Type B pancreatic cell (in vitro differentiated cells): ENCODE measurements at regions not wholly inside any gene's neighbourhood (a gene's known extent, or its start where the extent isn't known, plus 50 kb on each side); places are given as distances from the start of the nearest gene placed in this dataset.

Experiments
- DNase-seq: peaks from one replicate; pipeline ENCODE4 v3.0.0; 2021; ENCODE audit warnings: mixed read lengths; ENCODE audit not compliant: unreplicated experiment; ENCODE audit errors: extremely low spot score
- H3K27ac Mint-ChIP-seq: 2 replicates; pipeline ENCODE4 v1.8.0; 2021; ENCODE audit warnings: mild to moderate bottlenecking, mixed read lengths
- H3K27me3 Mint-ChIP-seq: 2 replicates; pipeline ENCODE4 v1.8.0; 2021; ENCODE audit warnings: mixed read lengths
- H3K36me3 Mint-ChIP-seq: 2 replicates; pipeline ENCODE4 v1.8.0; 2021; ENCODE audit warnings: mixed read lengths
- H3K4me1 Mint-ChIP-seq: one replicate; pipeline ENCODE4 v1.8.0; 2021; ENCODE audit warnings: mixed read lengths; ENCODE audit not compliant: unreplicated experiment
- H3K4me3 Mint-ChIP-seq: 2 replicates; pipeline ENCODE4 v1.8.0; 2021; ENCODE audit warnings: mild to moderate bottlenecking, mixed read lengths
- H3K9me3 Mint-ChIP-seq: 2 replicates; pipeline ENCODE4 v1.8.0; 2021; ENCODE audit warnings: mixed read lengths
- TF ChIP-seq, protein P1 (sequence below): fragments of 200-600 bp; sonication (generic); conservative IDR thresholded peaks from 2 replicates; pipeline ENCODE4 v1.5.0; 2021; ENCODE audit warnings: antibody characterized with exemption, mild to moderate bottlenecking

DNA sequence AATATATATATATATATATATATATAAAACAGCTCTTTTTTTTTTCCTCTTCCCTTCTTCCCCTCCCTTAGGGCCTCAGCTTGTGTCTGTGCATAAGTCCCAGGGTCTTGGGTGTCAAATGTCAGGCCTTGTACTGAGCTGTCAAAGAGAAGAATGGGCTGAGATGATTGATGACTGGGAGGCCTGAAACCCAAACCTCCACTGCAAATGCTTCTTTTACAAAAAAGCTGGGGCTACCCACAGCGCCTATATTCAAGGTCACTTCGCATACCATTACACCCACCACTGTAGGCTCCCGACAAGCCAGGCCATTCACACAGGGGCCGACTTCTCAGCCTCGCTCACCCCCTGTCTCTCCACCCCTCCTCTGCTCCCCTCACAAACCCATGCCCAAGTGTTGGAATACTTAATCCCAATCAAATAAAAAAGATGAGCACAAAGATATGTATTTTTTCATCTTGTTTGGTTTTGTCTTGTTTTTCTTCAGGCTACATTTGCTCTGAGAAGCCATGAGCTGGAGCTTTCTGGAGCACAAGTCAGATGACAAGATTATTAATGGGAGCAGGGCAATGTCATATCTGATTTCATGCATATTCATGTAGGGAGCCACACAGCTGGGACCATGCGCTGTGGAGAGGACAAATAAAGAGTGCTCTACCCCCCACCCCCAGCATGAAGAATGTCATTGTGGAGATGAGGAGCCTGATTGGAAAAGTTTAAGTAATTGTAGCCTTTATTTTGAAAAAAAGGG lies 614.4 kb upstream of the NR2F2 start:
- H3K4me3 Mint-ChIP-seq, result peak overlapping the region; percentile 48
- no peaks in the 10 kb centered on the region for H3K36me3 Mint-ChIP-seq
- H3K27me3 Mint-ChIP-seq, result no peaks in the 10 kb centered on the region
- no peak overlapping the region for H3K27ac Mint-ChIP-seq
- TF ChIP-seq, protein P1, sequence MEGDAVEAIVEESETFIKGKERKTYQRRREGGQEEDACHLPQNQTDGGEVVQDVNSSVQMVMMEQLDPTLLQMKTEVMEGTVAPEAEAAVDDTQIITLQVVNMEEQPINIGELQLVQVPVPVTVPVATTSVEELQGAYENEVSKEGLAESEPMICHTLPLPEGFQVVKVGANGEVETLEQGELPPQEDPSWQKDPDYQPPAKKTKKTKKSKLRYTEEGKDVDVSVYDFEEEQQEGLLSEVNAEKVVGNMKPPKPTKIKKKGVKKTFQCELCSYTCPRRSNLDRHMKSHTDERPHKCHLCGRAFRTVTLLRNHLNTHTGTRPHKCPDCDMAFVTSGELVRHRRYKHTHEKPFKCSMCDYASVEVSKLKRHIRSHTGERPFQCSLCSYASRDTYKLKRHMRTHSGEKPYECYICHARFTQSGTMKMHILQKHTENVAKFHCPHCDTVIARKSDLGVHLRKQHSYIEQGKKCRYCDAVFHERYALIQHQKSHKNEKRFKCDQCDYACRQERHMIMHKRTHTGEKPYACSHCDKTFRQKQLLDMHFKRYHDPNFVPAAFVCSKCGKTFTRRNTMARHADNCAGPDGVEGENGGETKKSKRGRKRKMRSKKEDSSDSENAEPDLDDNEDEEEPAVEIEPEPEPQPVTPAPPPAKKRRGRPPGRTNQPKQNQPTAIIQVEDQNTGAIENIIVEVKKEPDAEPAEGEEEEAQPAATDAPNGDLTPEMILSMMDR, result no peak
- DNase-seq, result no peak
- peaks cover 4% of the 10 kb centered on the region for H3K9me3 Mint-ChIP-seq
- peaks cover 32% of the 10 kb centered on the region for H3K4me1 Mint-ChIP-seq

DNA sequence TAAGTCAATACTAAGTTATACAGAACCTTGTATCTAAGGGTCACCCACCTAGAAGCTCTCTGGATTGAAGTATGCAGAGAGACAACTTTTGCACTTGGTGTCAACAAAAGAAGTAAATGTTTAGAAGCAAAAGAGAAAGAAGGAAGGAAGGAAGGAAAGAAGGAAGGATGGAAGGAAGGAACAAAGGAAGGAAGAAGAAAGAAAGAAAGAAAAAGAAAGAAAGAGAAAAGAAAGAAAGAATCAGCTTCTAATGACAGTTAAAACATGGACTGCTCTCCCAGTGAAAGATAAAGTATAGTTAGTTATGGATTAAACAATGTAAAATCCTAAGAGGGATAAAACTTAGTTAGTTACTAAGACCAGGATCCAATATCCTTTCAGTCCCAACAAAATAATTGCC lies 613.8 kb upstream of the NR2F2 start:
- H3K4me1 Mint-ChIP-seq, result peaks cover 32% of the 10 kb centered on the region
- H3K27ac Mint-ChIP-seq, result no peak overlapping the region
- no peaks in the 10 kb centered on the region for H3K36me3 Mint-ChIP-seq
- DNase-seq, result no peak
- H3K27me3 Mint-ChIP-seq, result no peaks in the 10 kb centered on the region
- TF ChIP-seq, protein P1, result no peak
- H3K4me3 Mint-ChIP-seq, result no peak overlapping the region
- H3K9me3 Mint-ChIP-seq, result peaks cover 4% of the 10 kb centered on the region

DNA sequence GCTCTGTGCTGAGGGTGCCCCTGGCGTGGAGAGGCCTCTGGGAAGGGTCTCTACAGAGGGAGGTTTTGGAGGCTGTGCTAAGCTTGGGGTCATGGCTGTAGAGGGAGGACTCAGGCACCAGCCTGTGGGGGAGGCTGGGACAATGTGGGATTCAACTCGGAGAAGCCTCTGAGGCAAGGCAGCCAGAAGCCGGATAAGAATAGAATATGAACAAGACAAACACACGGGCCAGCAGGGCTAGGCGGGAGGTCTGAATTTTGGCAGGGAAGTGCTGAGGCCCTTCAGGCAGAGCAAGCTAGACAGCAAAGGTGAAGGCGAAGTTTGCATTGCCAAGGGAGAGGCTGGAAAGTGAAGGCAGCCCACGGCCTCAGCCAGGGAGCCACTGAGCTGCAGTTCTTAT lies 612.1 kb upstream of the NR2F2 start:
- DNase-seq, result no peak
- Mint-ChIP-seq H3K27ac (no peak overlapping the region), H3K36me3 (no peaks in the 10 kb centered on the region), H3K27me3 (no peaks in the 10 kb centered on the region), H3K9me3 (peaks cover 4% of the 10 kb centered on the region), H3K4me1 (peaks cover 30% of the 10 kb centered on the region), H3K4me3 (no peak overlapping the region)
- TF ChIP-seq, protein P1, result no peak

DNA sequence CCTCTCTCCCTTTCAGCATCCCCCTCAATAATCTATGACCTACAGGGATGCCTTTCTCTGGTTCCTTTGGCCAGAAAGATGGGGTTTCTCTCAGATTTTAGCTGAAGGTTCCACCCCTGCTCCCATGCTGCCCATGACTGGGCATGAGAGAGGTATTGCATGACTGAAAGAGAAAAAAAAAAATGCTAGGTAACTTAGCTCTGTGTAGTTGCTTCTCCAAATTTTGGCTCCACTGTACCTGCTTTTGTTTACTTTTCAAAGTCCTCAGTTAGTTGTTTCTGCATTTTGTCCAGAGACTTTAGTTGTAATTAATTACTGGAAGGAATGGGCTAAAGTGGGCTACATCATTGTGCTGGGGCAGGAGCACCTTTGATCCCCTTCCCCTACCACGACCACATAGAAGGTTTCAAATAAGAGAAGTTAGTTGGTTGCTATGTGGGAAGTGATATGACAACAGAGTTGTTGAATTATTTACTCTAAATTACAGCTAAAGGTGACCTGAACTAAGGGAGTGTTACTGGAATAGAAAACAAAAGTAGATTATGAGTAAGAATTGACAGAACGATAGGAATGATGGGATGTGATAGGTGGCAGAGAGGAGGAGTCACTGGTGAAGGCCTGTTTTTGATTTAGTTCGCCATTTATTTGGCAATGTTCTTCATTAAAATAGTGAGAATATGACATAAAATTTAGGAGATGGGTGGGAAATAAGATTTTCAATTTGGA lies 605.4 kb upstream of the NR2F2 start:
- TF ChIP-seq, protein P1, result no peak
- H3K9me3 Mint-ChIP-seq, result peaks cover 19% of the 10 kb centered on the region
- H3K36me3 Mint-ChIP-seq, result no peaks in the 10 kb centered on the region
- DNase-seq, result no peak
- no peaks in the 10 kb centered on the region for H3K27me3 Mint-ChIP-seq
- H3K4me1 Mint-ChIP-seq, result no peaks in the 10 kb centered on the region
- H3K4me3 Mint-ChIP-seq, result no peak overlapping the region
- H3K27ac Mint-ChIP-seq, result no peak overlapping the region

DNA sequence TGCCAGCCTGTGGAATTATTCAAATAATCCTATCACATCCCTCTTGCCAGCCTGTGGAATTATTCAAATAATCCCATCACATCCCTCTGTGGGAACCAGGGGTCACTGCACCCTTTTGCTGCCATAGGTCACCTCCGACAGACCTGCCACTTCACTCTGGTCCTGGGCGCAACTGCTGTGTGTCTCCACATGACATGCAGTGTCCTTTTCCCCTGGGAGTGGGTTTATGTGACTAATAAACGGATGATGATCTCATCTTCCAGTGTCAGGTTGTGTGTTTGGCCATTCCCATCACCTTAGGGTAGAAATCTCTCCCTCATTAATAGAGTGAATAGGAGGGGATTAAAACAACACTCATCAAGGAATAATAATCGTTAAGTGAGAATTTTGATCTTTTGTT lies 603.6 kb upstream of the NR2F2 start:
- Mint-ChIP-seq H3K27ac (no peak overlapping the region), H3K4me3 (no peak overlapping the region), H3K27me3 (no peaks in the 10 kb centered on the region), H3K9me3 (peaks cover 19% of the 10 kb centered on the region), H3K4me1 (no peaks in the 10 kb centered on the region), H3K36me3 (no peaks in the 10 kb centered on the region)
- TF ChIP-seq, protein P1, result no peak
- no peak for DNase-seq
